Ammon's horn (tissue), 1 donor: ENCODE measurements at regions not wholly inside any gene's neighbourhood (a gene's known extent, or its start where the extent isn't known, plus 50 kb on each side); places are given as distances from the start of the nearest gene placed in this dataset.
"Not testable (repeated sequence)": the region's sequence is repeated elsewhere in the genome, so short reads cannot be mapped to it uniquely, and the experiment has no call there.

Source experiments
- DNase-seq: peaks from one replicate; pipeline ENCODE4 v3.0.0-alpha.2; 2016; ENCODE audit warnings: low spot score

DNA sequence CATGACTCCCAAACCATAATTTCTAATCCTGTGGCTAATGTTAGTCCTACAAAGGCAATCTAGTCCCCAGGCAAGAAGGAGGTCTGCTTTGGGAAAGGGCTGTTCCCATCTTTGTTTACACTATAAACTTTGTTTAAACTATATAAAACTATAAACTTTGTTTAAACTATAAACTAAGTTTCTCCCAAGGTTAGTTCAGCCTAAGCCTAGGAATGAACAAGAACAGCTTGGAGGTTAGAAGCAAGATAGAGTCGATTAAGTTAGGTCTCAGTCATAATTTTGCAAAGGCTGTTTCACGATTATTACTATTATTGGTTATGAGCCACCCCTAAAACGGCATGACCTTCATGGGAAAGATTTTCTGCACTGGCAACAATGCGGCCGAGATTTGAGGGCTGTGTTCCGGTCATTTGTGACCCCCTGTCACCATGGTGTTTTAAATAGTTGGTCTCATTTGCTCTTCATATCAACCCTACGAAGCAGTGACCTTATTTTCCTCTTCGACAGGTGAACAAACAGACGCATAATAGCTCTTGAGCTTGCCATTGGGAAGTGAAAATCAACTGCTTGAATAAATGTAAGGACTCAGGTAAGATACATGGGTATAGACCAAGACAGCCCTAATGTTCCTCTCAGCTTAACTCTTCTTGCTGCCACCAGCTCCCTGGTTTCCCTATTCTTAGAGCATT, 322.6 kb upstream of the TMEM132C start:
- no peak for DNase-seq

DNA sequence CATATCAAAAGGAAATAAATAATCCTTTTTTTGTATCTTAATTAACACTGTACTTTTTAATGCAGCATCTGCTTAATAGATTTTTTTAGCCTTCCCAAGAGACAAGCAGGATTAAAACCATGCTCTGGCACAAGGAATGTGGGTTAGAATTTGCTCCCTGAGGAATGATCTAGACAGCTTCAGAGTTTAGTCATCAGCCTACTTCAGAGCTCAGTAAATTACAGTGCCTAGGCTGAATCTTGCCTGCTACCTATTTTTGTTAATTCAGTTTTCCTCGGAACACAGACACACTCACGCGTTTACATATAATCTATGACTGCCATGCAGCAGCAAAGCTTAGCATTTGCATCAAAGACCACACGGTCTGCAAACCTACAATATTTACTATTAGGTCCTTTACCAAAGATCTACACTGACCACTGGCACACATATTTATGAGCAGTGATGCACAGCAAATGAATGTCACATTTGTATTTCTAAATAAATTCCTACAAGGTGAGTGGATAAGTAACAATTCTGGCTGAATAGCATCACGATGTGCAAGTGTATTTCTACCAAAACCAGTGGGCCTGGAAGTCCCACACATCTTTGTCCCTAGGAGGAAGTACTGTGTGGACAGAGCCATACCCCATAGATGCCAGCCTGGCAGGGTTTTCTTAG, 309.8 kb upstream of the TMEM132C start:
- no peak for DNase-seq

DNA sequence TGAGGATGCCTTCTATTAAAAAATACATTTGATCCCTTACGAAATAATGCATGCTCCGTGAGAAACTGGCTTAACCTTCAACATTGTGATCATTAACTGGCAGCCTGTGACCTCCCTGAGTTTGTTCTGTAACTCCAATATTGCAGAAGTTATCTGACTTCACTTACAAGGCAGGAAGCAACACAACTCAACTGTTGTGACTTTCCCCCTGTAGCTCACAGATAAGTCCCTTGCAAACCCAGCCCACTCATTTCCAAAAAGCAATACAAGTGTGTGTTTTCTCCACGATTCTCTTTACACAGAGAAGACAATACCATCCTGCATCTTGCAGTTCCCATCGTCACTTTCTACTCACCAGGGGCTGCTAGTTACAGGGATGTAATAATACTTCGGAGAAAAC, 304.7 kb upstream of the TMEM132C start:
- DNase-seq: no peak

DNA sequence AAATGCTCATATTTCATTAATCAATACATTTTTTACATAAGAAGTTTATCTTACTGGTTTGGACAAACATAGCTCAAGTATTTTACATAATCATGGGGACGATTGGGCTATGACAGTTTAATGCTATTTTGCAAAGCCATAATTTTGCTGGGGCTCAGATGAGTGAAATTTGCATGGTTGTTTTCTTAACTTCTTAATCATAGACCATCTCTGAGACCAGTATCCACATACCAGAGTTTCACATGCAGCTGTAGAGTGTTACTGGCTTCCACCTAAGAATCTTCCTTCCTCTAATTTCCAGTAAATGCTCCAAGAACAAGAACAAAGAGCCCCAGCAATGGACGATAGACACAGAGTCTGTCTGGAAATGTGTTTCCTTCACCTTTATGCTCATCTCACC, 303.0 kb upstream of the TMEM132C start:
- no peak for DNase-seq

DNA sequence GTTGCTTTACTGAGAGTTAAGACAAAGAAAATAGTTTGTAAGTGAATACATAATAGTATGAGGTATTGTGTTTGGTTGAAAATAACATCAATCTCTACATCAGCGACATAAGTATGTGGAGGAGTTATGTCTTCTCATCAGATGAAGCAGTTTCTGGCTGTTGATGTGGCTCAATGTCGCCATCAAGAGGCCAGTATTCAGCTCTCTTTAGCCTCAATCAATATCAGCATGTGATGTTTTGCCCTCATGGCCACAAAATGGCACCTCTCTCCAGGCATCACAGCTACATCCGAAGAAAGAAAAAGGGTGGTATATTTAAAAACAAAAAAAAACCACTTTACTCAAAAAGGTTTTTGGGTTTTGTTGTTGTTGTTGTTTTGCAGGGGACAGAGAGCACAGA, 302.3 kb upstream of the TMEM132C start:
- no peak for DNase-seq

DNA sequence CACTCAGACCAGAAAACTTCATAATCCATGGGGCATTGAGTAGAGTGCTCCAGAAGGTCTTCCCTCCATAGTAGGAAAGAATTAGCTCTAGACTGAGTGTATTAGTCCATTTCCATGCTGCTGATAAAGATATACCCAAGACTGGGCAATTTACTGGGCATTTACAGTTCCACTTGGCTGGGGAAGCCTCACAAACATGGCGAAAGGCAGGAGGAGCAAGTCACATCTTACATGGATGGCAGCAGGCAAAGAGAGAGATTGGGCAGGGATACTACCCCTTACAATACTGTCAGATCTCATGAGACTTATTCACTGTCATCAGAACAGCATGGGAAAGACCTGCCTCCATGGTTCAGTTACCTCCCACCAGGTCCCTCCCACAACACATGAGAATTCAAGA, 300.6 kb upstream of the TMEM132C start:
- no peak for DNase-seq

DNA sequence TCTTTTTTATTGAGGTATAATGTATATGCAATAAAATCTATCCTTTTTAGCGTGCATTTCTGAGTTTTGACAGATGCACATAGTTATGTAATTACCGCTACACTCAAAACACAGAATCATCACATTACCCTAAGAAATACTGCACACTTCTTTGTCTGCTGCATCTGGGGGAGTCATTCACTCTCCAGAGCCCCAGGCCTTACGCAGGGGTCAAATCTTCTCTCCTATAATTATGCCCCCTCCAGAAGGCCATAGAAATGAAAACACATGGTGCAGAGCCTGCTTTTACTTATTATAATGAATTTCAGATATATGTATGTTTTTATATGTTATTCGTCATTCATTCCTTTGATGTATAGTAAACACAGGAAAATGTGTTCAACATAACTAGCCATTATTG, 296.5 kb upstream of the TMEM132C start:
- no peak for DNase-seq

DNA sequence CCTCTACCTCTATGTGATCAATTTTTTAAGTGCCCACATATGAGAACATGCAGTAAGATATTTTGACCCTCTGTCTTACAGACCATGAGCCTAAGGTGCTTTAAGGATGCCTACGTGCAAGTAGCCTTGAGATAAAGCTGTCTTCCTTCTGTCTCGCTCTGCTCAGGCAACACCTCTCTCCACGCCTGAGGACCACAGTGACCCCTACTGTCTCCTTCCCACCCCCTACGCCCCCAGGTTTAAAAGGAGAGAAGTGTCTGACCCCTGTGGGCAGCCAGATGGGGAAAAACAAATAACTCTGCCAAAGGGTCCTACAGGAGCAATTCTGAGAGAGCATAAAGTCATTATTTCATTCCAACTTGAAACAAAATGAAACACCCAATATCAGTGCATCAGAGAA, 286.4 kb upstream of the TMEM132C start:
- no peak for DNase-seq

DNA sequence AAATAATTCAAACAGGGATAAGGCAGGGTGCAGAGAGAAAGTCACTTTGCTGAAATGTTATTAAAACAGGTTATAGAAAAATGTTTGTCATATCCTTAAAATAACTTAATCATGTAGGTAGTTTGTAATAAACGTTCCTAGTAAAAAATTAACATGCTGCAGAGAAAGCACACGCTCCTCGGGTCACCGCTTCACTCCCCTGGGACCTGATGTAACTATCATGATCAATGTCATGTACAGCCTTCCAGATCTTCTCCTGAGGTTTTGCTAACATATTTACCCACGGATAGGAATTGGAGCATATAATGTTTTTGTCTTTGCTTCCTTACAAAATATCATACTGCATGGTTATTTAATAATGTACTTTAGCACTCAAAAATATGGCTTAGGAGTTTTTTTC, 285.1 kb upstream of the TMEM132C start:
- DNase-seq: no peak

DNA sequence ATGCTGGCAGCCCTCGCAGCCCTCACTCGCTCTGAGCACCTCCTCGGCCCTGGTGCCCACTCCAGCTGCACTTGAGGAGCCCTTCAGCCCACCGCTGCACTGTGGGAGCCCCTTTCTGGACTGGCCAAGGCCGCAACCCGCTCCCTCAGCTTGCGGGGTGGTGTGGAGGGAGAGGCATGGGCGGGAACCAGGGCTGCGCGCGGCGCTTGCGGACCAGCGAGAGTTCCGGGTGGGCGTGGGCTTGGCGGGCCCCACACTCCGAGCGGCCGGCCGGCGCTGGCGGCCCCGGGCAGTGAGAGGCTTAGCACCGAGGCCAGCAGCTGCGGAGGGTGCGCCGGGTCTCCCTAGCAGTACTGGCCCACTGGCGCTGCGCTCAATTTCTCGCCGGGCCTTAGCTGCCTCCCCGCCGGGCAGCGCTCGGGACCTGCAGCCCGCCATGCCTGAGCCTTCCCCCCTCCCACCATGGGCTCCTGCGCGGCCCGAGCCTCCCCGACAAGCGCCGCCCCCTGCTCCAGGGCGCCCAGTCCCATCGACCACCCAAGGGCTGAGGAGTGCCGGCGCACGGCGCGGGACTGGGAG, 283.7 kb upstream of the TMEM132C start:
- not testable (repeated sequence) for DNase-seq

DNA sequence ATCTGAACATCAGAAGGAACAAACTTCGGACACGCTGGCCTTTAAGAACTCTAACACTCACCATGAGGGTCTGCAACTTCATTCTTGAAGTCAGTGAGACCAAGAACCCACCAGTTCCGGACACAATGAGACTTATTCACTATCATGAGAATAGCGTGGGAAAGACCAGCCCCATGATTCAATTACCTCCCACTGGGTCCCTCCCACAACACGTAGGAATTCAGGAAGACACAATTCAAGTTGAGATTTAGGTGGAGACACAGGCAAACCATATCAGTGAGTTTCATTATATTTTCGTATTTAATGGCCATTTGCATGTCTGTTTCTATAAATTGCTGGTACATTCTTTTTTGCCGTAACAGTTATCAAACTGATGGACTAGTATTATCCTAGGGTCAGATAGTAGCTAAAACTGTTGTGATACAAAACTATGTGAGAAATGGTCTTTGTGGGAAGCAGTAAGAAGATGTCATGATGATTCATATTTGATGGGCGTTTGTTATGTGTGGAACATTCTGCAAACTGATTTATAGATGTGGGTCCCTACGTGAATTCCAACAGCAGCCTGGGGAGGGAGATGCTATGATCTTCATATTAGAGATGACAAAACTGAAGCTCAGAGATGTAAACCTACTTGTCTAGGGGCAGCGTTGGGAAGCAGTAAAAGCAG, 282.4 kb upstream of the TMEM132C start:
- DNase-seq: no peak

DNA sequence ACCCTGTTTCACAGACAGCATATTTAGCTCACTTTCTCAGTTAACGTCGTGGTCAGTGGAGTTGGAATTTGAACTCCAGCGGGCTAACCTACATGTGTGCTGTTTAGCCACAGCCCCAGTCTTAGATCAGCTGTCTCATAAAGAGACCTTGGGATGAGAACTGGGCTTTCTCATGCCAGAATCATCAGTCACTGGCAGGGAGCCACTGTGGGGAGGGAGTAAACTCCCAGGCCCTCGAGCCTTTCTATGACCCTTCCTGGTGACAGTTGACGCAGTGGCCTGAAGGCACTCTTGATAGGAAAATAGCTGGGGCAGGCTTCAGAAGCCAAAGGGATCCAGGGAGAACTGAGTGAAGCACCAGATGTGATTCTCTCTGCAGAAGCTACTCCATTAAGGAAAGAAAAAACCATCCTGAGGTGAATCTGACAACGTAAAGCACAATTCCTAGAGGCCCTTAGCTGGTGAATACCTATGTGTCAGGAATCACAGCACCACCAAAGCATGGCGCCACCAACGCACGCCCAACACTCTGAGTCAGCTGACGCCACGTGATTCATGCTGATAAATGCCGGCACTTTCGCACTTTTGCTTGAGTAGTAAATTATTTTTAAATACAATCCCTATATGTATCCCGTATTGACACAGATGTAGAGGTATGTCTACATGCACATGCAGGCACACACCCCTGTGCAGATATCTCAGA, 279.6 kb upstream of the TMEM132C start:
- no peak for DNase-seq

DNA sequence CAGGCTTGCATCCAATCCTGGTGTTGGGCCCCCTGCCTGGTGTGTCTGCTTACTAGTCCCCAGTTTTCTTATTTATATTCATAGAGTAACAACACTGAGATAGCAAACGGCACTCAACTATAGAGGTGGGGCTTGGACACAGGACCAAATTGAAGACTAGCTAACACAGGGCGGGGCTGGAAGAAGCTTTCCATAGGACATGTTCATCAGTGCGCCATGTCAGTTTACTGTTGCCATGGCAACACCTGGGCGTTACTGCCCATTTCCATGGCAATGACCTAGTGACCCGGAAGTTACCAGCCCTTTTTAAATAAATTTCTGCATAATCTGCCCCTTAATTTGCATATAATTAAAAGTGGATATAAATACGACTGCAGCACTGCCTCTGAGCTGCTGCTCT, 275.5 kb upstream of the TMEM132C start:
- DNase-seq: no peak

DNA sequence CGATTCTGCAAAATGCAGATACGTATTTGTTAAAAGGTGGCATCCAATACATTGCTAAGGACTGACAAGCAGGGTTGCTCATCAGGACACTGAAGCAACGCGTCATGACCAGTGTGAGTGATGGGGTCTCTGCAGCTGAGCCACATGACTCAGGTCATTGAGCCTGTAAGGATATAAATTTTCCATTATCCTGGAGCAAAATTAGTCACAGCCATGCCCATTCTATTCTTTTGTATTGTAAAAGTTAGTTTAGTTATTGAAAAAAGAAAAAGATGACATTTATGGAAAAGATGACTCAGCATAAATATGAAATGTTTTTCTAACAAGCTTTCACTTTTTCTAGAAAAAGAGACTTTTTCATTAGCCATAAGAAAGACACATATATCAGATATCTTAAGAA, 268.0 kb upstream of the TMEM132C start:
- DNase-seq: no peak

DNA sequence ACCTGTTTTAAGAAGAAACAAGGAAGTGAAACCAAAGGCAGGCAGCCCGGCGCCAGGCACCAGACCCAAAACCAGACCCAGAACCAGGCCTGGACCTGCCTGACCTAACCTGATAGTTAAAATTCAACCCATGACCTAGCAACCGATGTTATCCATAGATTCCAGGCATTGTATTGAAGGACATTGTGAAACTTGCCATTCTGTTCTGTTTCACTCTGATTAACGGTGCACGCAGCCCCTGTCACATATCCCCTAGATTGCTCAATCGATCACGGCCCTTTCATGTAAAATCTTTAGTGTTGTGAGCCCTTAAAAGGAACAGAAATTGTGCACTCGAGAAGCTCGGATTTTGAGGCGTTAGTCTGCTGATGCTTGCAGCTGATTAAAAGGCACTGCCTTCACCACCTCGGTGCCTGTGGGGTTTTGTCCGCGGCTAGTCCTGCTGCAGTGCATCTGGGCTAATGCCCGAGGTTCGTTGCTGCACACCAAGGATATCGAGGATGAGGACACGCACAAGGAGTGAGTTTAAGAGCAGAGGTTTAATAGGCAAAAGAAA, 262.5 kb upstream of the TMEM132C start:
- DNase-seq: no peak

DNA sequence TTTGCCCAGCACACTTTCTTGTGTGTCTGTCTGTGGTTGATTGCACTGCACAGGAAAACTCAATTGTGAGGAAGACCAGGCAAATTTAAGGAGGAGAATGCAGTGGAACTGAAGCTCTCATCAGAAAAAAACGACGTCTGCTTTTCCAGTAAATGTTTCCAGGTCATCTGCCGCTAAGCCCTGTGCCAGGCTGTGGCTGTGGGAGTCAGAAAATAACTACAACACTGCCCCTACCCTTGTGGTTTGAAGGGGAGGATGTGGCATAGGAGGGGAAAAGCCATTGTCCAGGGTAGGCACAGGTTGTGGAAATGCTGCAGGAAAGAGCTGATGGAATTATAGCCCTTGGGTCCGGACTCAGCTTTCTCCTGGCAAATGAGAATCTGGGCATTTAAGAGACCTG, 259.7 kb upstream of the TMEM132C start:
- DNase-seq: no peak

DNA sequence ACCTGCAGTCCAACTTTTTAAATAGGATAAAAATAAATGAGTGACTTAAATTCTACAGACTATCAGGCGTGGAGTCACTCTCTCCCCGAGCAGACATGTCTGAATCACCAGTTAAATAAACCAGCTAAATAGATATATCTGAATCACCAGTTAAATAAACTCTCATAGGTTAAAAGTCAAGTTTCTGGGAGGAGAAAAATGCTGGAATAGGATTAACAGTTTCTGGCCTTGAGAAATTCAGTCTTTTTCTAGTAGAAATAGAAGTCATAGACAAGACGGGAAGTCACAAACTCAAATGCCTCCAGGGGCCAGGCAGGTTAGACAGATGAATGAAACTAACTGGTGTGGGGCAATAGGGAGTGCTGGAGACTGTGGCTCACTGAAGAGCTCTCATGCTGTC, 258.6 kb upstream of the TMEM132C start:
- no peak for DNase-seq

DNA sequence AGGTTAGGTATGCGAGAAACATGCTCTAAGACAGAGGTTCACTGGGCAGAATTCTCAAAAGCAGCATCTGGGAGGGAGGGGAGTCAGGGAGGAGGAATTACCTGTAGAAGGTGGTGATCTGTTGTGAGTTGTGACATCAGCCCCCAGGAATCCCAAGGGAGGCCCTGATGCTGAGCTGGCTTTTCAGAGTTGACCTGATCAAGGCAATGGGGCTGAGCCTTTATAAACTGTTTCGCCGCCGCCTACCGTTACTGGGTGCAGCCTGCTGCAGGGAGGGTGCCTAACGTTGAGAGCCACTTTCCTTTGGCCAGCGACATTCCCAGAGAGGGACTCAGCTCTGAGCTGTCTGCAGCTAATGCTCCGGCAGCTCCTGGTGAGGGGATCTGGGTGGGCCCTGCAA, 257.9 kb upstream of the TMEM132C start:
- DNase-seq: no peak

DNA sequence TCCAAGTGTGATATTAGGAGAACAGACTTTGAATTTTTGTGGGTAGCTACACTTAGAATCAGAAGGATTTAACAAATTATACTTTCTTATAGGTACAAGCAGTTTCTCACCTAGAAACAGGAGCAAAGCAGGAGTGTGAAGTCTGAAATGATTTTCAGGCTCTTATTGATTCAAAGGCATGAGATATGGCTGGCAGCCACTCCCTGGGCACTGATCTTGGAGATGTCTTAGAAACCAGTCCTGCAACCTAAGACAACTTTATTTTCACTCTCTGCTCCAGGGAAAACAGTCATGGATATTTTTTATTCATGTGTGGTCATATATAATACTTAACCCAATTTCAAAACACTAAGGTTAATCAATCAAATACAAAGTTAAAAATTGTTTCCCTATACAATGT, 254.9 kb upstream of the TMEM132C start:
- no peak for DNase-seq

DNA sequence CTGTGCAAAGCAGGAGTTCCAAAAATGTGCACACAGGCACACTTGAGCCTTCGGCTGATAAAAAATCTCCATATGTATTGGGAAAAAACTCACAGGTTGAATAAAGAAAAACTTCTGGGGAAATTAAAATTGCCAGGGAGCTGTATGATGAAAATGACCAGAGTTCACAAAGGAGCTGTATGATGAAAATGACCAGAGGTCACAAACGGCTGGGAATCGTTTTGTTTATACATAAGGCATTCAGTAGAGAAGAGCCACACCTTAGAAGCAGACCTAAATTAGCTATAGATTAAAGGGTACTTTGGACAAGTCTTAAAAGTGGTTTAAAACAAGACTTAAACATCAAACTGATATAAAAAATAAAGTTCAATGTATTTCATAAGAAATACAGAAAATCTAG, 251.7 kb upstream of the TMEM132C start:
- DNase-seq: no peak

DNA sequence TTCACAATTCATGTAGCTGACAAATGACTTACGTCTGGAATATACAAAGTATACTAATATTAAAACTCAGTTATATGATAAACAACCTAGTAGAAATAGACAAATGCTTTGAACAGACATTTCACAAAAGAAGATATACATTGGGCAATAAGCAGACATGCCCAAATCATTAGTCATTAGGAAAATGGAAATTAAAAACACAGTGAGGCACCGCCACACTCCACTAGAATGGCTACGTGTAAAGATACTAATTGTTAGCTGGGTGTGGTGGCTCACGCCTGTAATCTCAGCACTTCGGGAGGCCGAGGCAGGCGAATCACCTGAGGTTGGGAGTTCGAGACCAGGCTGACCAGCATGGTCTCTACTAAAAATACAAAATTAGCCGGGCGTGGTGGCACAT, 248.9 kb upstream of the TMEM132C start:
- DNase-seq: no peak

DNA sequence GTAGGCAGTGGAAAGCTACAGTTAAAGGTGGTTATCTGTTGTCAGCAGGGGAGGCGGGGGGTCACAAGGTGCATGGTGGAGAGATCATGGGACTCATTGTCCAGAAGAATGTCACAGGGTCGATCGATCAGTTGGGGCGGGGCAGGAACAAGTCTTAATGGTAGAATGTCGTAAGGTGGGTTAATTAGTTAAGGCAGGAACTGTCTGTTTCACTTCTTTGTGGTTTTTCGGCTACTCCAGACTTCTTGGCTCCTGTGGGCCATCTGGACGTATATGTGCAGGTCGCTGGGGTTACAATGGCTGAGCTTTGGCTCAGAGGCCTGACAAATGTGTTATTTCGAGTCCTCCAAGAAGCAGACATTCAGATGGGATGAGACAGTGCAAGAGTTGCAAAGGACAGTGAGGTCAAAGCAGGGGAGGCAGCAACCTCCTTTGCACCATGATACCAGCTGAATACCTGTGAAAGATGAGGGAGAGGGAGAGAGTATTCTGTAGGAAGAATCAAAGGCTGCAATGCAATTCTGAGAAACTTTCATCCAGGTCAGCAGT, 246.9 kb upstream of the TMEM132C start:
- no peak for DNase-seq
